ENCODE measurements at regions not wholly inside any gene's neighbourhood (a gene's known extent, or its start where the extent isn't known, plus 50 kb on each side); places are given as distances from the start of the nearest gene placed in this dataset.
"Not testable (repeated sequence)": the region's sequence is repeated elsewhere in the genome, so short reads cannot be mapped to it uniquely, and the experiment has no call there.

GRCh38 chr3:173238091-173238490 is 97.1 kb upstream of the SPATA16 start:
- DNase-seq (ENCODE audit: extremely low read depth, low read depth) = no peak
- H3K4me3 ChIP-seq (replicated peaks; ENCODE audit: low read depth, low read length) = no peak overlapping the region
- TF ChIP-seq, protein P1, sequence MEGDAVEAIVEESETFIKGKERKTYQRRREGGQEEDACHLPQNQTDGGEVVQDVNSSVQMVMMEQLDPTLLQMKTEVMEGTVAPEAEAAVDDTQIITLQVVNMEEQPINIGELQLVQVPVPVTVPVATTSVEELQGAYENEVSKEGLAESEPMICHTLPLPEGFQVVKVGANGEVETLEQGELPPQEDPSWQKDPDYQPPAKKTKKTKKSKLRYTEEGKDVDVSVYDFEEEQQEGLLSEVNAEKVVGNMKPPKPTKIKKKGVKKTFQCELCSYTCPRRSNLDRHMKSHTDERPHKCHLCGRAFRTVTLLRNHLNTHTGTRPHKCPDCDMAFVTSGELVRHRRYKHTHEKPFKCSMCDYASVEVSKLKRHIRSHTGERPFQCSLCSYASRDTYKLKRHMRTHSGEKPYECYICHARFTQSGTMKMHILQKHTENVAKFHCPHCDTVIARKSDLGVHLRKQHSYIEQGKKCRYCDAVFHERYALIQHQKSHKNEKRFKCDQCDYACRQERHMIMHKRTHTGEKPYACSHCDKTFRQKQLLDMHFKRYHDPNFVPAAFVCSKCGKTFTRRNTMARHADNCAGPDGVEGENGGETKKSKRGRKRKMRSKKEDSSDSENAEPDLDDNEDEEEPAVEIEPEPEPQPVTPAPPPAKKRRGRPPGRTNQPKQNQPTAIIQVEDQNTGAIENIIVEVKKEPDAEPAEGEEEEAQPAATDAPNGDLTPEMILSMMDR (IDR thresholded peaks at IDR 0.05; ENCODE audit: low read depth, low read length, missing control alignments) = no peak

DNA sequence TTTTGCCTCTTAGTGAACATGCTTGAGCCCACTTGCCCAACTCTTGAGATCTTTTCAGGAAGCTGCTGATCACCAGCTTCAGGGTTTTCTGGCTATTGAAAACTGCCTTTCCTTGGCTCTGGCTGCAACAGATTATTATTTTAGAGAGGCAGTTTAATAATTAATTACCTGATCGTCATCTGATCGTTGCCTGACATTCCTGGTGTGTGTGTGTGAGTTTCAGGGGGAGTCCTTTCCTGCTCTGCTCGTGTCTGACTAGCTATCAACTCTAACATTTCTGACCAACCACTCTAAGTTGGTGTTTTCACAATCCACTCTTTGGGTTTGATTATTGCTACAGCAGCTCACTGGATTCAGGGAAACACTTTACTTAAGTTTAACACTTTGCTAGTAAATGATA is 84.3 kb upstream of the SPATA16 start:
- DNase-seq (ENCODE audit: extremely low read depth, low read depth) = no peak
- TF ChIP-seq, protein P1 (IDR thresholded peaks at IDR 0.05; ENCODE audit: low read depth, low read length, missing control alignments) = no peak
- H3K4me3 ChIP-seq (replicated peaks; ENCODE audit: low read depth, low read length) = no peak overlapping the region

DNA sequence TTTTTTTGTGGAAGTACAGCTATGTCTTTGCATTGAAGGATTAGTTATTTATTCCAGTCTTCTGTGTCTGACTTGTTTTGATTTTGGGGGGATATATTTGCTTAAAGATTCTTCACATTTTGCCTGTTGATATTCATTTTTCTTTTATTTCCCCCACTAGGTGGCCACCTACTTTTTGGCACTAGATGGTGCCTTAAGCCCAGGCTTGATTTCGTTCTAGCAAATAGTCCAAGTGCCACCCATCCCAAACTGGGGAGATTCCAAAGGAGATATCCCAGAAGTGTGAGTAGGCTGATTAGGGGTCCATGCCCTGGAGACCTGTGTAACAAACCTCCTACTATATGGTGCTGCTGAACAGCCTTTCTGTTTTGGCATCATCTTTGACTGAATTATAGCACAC is 80.0 kb upstream of the SPATA16 start:
- peak; percentile 0 for DNase-seq (ENCODE audit: extremely low read depth, low read depth)
- TF ChIP-seq, protein P1 (IDR thresholded peaks at IDR 0.05; ENCODE audit: low read depth, low read length, missing control alignments) = peak; percentile 37
- H3K4me3 ChIP-seq (replicated peaks; ENCODE audit: low read depth, low read length) = no peak overlapping the region

DNA sequence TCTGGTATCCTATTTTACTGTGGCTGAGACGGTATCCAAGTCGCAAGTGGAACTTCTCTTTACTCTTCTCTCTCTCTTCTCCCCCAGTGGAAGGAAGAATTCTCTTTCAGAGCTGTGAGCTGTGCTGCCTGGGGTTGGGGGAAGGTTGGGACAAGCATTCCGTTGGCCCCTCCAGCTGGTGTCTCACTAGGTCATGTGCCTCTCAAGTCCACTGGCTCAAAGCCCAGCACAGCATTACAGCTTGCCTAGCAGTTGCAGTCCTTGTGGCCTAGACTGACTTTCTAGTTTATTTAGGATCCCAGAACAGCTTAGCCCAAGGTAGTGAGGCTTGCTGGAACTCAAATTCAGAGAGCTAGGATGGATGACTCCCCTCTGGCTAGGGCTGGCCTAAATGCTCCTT is 76.1 kb upstream of the SPATA16 start:
- H3K4me3 ChIP-seq (replicated peaks; ENCODE audit: low read depth, low read length) = no peak overlapping the region
- DNase-seq (ENCODE audit: extremely low read depth, low read depth) = peak; percentile 0
- TF ChIP-seq, protein P1 (IDR thresholded peaks at IDR 0.05; ENCODE audit: low read depth, low read length, missing control alignments) = no peak

- no peak for DNase-seq (ENCODE audit: extremely low read depth, low read depth)
Measured at GRCh38 chr3:173216063-173216462, 75.0 kb upstream of the SPATA16 start.

GRCh38 chr3:173214576-173214975 is 73.5 kb upstream of the SPATA16 start:
- H3K4me3 ChIP-seq (replicated peaks; ENCODE audit: low read depth, low read length) = no peak overlapping the region
- TF ChIP-seq, protein P1 (IDR thresholded peaks at IDR 0.05; ENCODE audit: low read depth, low read length, missing control alignments) = no peak
- no peak for DNase-seq (ENCODE audit: extremely low read depth, low read depth)

More at GRCh38 chr3:173216063-173216462, 75.0 kb upstream of the SPATA16 start:
- TF ChIP-seq, protein P1 (IDR thresholded peaks at IDR 0.05; ENCODE audit: low read depth, low read length, missing control alignments) = no peak
- no peak overlapping the region for H3K4me3 ChIP-seq (replicated peaks; ENCODE audit: low read depth, low read length)

DNA sequence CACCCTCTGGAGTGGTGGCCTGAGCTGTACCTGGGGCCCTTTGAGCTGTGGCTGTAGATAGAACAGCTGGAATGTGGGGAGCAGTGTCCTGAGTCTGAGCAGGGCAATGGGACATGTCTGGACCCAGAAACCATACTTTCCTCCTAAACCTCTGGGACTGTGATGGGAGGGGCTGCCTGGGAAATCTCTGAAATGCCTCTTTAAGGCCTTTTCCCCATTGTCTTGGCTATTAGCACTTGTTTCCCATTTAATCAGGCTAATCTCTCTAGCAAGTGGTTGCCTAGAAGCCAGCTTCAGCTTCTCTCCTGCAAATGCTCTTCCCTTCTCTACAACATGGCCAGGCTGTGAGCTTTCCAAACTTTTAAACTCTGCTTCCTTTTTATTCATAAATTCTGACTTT is 58.5 kb upstream of the SPATA16 start:
- TF ChIP-seq, protein P1 (IDR thresholded peaks at IDR 0.05; ENCODE audit: low read depth, low read length, missing control alignments) = no peak

DNA sequence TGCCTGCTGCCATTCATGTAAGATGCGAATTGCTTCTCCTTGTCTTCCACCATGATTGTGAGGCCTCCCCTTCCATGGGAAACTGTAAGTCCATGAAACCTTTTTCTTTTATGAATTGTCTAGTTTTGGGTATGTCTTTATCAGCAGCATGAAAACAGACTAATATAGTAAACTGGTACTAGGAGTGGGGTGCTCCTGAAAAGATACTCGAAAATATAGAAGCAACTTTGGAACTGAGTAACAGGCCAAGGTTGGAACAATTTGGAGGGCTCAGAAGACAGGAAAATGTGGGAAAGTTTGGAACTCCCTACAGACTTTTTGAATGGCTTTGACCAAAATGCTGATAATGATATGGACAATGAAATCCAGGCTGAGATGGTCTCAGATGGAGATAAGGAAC is 53.8 kb upstream of the SPATA16 start:
- not testable (repeated sequence) for H3K4me3 ChIP-seq (replicated peaks; ENCODE audit: low read depth, low read length); DNase-seq (ENCODE audit: extremely low read depth, low read depth)

More for the DNA sequence above, 58.5 kb upstream of the SPATA16 start:
- H3K4me3 ChIP-seq (replicated peaks; ENCODE audit: low read depth, low read length) = no peak overlapping the region
- DNase-seq (ENCODE audit: extremely low read depth, low read depth) = no peak
